NCI-H82 (cell line): ENCODE measurements at regions not wholly inside any gene's neighbourhood (a gene's known extent, or its start where the extent isn't known, plus 50 kb on each side); places are given as distances from the start of the nearest gene placed in this dataset.

ENCODE experiments used
- DNase-seq: peaks from one replicate; lab custom pipeline; 2025; lab: John Stamatoyannopoulos, UW

DNA sequence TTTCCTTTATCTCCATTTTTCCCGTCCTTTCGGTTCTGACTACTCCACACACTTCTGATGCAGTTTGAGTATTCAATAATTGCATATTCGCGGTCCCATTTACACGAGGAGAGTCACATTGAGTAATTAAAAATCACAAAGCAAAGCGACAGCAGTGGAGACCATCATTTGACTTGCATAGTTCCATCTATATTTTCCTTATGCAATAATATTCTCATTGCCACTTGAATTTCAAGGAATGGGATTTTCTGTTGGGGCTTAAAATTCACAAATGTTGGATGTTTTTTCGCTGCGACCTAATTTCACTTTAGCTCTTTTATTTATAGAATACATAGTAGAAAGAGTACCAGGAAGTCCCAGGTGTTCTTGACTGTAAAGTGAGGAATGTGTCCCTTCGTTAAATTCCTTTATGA lies 186.8 kb downstream of the ZEB2 start:
- no peak for DNase-seq

DNA sequence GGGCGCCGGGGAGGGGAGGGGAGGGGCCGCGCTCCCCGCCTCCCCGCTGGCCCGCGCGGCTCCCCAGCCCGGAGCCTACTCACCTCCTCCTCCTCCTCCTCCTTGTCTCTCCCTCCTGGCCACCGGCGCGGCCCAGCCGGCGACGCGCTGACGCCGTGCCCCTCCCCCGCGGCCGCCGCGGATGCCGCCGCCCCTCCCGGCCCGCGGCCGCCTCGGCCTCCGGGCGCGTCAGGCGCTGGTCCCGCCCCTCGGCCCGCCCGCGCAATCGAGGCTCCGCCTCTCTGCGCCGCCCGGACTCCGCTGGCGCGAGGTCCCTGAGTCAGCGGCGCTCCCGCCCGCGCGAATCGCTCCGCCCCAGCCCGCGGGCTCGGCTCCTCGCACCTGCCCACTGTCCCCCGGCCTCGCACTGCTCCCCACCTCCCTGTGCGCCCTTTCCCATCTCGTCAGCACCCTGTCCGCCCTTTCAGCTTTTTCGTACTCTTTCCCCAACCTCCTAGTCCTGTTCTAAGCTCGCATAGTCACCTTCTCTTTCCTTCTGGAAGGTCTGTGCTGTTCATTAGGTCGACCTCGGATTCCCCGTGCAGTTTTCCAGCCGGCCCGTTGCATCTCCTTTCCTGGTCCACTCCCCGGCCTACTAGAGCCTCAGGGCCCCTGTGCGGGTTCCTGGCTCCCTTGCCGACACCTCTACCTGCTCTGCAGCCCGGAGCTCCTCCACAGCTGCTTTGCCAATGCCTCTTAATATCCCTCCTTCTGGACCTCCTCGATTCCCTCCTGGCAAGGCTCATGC lies 187.4 kb downstream of the ZEB2 start:
- peak; percentile 94 for DNase-seq

DNA sequence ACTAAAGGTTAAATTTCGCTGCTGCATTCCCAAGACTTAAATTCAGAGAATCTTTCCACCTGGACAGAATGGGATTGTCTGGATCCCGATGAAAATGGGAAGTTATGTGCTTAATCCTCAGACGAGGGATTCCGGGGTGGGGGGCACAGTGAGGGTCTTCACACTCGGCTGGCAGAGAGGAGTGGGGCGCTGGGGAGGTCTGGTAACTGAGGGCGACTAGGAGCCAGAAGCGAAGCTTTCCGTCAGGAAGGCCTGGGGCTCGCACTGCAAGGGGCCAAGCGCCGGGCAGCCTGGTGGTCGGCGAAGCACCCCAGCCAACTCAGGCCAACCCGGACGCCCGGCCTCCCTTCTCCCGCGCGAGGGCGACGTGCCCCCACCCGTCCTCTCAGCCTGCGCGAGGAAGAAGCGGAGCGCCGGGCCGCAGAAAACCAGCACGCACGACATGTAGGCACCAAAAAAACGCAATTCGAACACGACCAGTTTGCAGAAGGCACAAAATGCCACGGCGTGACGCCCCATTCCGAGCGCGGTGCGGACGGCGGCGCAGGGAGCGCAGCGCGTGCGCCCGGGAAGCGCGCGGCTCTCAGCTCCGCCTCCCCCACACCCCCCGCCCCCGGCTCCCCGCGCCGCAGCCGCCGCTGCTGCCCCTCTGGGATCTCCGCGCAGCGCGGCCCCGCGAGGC lies 188.1 kb downstream of the ZEB2 start:
- DNase-seq = no peak

DNA sequence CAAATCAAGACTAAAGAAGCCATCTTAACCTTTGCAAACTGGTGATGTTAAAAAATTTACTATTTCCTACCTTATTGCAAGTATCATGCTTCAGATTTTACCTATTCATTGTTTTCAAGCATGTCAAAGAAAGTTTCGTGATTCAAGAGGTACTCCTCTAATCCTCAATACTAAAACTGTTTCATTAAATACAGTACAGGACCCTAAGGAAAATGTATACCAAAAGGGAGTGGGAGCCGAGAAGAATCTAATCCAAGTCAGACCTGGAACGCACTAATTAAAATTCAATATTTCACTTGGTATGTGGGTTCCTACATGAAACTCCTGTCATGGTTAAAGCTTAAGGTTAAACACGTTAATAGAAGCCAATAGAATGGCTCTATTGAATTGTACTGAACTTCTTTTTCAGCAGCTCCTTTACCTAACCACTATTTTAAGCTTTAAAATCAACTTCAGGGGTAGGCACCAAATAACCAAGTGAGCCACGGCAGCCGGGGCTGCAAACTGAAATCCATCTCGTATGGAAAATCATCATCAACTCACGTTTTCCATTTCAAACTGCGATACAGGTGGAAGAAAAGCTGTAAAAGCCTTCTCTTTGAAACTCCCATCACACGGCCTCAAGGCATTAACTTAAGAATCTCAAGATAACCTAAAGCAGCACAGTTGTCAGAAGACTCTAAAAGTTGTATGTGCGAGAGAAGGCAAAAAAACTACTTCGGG lies 188.8 kb downstream of the ZEB2 start:
- DNase-seq = peak; percentile 60

DNA sequence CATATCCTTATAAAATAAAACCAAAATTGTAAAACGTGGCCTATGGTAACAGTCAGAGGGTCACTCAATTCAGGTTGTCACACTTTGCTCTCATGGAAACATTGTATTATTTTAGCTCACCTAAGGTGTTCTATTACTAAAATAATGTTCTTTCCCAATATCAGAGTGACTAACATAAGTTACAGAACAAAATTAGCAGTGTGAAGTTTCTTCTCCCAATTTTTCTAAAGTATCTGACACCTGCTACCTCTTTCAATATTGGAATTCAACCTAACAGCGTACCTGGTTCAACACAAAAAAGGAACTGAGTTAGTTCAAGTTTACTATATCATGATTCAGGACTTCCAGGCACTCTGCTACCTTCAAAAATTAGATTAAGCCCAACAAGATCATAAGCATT lies 190.4 kb downstream of the ZEB2 start:
- no peak for DNase-seq

DNA sequence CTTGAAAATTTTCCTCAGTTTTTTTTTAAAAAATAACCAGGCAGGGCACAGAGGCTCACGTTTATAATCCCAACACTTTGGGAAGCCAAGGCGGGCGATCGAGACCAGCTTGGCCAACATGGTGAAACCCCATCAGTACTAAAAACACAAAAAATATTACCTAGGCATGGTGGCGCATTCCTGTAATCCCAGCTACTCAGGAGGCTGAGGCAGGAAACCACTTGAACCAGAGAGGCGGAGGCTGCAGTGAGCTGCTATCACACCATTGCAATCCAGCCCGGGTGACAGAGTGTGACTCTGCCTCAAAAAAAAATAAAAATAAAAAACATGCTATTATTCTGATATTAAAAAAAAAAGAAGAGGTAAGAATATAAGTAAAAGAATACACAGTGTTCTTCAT lies 191.0 kb downstream of the ZEB2 start:
- DNase-seq = no peak

DNA sequence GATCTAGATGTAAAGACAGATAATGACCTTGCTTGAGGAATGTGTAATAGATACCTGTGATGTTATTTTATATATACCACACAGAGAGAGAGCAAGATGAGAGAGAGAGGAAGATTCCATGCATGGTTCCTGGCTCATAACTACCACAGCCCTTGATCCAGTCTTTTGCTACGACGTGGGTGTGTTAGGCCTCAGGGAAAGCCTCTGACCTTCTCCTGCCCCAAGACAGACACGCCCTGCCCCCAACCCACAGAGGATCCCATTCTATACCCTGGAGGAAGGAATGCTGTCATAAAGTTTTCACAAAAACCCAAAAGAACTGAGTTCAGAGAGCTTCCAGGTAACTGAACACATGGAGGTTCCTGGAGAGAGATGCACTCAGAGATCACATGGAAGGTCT lies 193.1 kb downstream of the ZEB2 start:
- no peak for DNase-seq

DNA sequence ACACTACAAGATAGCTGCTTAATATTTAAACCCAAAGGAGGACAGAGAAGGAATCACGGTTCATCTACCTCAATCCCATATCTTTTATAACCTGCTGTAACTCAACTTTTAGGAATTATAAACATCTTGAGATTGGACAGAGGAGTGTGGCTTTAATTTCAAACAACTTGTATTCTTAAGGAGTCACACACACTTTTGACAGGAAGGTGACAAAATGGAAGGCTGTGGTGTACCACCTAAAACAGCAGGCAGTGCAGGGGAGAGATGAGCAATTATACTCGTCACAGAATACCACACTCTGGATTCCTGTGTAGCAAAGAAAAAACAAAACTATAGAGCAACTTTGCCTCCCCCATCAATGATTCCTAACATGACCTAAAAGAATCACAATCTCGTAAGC lies 194.8 kb downstream of the ZEB2 start:
- DNase-seq = no peak

DNA sequence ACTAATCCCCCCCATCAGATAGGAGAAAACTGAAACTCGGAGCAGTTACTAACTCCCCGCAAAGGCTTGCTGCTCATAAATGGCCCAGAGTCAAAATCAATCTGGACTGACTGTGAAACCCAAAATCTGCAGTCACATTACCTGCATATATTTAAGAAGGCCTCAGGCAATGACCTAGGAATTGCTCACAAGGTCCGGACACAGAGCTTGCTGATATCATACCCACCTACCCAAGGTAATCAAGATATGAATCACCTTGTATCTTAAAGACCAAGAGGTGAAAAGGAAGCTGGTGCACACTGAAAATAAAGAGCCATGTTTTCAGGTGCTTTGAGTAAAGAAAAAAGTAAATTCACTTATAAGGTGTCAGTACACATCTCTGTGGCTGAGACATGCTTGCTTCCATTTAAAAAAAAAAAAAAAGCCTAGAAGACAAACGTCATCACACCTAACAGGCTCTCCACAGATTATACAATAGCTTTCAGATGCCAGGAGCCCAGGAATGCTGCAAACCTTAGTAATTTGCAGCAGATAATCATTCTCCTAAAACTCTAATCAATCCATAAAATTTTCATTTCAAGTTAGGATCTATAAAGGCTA lies 195.4 kb downstream of the ZEB2 start:
- DNase-seq = no peak

DNA sequence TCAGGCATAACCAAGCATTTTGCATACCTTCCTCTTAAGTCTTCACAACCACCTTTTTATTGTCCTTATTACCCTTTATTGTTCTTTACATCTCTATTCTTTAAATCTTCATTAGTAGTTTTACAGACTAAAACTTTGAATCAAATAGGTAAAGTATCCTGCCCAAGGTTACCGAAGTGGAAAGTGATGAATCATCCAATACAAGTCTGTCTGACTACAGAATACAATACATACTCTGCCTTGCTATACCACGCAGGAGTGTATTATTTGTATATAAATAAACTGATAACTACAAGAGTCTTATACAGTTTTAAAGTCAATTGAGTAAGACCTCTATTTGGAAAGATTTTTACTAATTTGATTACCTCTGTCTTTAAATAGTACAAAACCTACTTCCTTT lies 196.0 kb downstream of the ZEB2 start:
- no peak for DNase-seq

DNA sequence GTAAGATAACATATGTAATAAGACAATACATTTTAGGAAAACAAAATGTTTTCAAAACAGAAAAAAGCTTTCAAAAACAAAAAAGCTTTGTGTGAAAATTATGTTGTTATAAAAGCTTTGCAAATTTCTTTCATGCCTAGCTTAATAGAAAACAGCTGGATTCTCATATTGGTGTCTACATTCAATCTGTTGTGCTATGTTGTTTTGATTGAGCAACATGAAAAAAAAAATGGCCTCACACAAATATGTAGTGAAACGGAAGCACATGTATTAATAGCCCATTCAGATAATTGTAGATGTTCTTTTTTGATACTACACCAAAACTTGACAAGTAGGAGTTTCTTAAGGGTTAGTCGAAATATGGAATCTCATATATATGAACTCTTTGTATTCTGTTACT lies 197.5 kb downstream of the ZEB2 start:
- DNase-seq = no peak

DNA sequence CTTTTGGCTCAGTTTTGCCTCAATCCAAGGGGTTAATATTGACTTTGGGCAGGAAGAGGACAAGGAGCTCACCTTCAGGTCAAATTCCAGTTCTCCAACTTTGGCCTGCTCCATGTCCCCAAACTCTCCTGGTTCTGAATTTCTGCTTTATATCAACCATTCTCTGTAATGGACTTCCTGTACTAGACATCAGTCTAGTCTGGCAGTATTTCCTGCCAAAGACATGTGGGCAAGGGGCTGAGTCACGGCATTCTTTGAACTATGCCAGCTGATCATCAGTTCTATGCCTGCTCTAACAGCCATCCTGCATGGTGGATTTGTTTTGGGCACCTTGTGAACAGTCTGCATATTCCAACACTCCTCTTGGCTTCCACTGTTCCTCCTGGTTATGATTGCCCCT lies 199.4 kb downstream of the ZEB2 start:
- no peak for DNase-seq

DNA sequence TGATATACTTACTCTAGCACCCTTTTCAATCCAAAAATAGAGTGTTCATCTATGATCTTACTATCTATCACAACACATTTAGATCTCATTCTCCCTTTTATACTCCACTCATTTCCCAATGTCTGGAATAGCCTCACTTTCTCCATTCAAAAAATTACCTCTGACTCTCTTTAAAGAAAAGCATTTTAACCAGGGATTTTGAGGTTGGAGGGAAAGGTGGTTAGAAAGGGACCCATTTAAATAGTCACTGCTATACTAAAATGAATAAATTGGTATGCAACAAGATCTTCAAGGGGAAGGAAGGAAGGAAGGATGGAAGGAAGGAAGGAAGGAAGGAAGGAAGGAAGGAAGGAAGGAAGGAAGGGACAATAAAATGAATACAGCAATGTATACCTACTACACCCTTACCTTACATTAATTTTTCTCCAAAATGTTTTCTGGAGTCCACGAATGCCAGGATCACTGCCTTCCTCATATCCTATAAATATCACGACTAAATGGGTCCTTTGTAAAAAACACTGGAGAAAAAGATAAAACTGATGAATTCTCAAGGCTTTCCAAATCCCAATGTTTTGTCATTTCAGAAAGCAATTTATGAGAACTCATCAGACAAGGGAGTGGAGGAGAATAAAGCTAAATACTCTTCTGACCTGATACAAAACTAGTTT lies 202.7 kb downstream of the ZEB2 start:
- DNase-seq = no peak

DNA sequence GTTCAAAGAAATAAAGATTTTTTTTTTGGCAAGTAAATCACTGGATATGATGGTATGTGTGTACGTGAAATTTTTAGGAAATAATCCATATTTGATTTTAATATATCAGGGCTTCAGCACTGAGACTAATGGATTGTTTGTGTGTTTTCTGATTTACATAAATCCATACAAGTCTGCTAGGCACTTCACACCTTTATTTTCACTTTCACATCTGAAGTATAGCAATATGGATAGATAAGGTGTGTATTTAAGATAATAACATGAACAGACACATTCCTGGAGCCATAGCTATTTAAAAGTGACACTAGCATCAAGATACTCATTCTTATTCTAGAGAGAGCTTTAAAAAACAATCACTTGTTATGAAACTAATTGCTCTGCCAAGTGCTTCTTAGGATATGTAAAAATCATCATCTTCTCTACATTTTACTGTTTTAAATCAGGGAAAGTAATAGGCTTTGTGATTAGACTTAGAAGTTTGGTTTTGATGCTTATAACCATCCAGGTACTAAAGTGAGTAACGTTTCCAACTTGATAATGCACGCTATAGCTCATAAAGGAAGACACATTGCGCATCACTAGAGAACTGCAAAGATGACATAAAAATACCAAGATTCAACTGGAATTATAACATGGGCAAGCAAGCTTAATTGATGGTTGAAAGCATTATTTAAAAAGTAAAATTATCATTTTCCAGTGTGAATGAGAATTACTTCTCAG lies 208.9 kb downstream of the ZEB2 start:
- DNase-seq = no peak

DNA sequence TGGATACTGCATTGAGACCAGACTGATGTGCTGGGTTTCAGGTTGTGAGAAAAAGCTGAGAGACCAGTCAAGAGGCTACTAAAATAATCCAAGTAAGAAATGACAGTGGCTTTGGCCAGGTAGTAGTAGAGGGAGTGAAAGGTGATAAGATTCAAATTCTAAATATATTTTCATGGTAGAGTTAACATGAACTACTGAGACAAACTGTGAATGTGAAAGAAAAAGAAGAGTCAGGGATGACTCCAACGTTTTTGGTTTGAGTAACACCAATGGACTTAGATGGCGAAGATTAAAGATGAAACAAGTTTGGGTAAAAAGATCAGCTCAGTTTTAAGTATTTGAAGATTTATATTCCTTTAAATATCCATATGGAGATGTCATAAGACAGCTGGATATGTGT lies 209.4 kb downstream of the ZEB2 start:
- no peak for DNase-seq

DNA sequence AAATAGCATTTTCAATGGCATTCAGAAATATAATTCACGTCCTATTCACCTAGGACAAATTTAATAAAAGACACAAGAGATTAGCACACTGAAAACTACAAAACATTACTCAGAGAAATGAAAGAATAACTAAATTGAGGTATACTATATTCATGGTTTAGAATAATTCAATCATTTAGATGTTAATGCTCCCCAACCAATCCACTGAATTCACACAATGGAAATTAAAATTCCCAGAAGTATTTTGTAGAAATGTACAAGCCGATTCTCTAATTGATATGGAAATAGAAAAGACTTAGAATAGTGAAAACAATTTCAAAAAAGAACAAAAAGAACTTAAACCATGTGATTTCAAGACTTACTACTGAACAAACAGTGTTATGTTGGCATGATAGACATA lies 212.2 kb downstream of the ZEB2 start:
- no peak for DNase-seq

DNA sequence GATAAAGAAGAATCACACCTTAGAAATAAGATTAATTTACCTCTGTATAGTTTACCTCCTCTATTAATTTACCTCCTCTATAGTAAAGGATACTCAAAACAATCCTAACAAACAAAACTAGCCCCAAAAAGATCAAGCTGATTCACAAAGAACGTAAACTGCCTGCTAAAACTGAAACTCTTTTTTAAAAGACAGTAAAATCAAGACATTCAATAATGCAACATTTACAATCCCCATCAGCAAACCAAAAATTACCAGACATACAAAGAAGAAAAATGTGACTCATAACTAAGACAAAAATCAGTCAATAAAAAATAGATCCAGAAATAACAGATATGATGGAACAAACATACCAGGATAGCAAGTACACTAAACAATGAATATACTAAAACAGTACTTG lies 215.7 kb downstream of the ZEB2 start:
- no peak for DNase-seq

DNA sequence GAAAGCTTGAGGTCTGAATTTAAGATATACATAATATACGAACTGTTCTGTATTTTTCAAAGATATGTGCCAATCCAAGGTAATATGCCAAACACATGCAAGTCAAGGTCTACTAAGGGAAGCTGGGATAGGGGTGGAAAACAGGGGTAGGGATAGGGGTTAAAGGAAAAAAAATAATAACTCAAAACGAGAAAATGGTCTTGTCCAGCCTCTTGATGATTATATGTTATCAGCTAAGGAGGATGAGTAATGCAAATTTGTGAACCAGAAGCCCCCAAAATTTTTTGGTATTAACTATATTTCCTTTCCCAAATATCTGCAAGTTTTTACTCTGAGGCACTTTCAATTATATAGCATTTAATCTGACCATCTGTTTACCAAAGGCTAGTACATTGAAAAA lies 219.3 kb downstream of the ZEB2 start:
- no peak for DNase-seq

DNA sequence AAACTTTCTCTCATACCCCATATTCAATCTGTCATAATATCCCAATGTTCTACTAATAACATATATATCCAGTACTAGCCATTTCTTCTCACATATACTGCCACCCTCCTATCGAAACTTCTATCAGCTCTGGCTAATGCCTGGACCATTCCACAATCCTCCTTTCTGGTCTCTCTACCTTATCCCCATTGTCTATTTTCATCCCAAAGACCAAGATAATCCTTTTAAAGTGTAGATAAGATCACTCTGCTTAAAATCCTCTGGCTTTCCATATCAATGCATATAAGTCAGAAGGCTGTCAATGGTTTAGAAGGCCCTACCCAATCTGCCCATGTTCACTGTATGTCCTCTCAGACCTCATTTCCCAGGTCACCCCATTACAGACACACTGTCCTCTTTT lies 229.6 kb downstream of the ZEB2 start:
- DNase-seq = peak; percentile 81

DNA sequence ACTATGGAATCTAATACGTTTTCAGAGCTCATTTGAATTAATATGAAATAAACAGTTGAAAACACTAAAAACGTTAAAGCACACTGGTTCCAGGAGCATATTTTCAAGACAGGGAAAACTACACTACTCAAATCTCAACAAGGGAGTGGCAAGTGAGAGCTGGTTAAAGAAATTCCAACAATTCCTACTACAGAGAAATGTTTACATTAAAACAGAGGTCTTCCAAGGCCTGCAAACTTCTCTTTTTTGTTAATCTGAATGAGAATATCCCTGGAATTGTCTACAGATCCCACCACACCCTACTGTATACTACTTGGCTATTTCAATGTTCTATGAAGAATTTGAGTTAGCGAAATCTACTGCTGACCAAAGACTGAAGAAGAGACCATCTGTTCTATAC lies 231.5 kb downstream of the ZEB2 start:
- DNase-seq = no peak

DNA sequence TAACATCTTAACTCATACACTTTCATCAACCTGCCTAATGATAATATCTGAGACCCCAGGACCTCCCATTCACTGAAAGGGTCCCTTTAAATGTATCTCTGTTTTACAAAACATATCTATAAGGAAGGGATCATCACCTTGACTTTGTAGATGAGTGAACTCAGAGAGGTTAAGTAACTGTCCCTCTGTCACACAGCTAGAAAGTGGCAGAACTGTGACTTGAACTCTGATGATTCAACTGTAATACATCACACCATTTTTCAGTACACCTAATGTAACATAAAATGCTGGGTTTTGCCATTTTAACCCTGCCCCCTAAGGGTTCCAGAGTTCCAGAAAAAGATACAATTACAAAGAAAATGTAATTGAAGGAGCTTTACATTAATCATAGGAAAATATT lies 234.6 kb downstream of the ZEB2 start:
- DNase-seq = no peak

DNA sequence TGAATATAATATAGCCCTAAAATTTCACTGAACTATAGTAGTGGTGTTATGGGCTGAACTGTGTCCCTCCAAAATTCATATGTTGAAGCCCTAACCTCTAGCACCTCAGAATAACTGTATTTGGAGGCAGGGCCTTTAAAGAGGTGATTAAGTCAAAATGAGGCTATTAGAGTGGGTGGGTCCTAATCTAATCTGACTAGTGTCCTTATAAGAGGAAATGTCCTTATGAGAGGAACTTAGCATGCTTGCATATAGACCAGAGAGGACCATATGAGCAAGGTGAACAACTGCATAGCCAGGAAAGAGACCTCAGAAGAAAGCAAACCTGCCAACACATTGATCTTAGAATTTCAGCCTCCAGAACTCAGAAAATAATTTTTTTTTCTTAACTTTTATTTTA lies 238.4 kb downstream of the ZEB2 start:
- peak; percentile 46 for DNase-seq
